Activated naive CD4-positive, alpha-beta T cell treated with anti-CD3 and anti-CD28 coated beads, Interleukin-2, amount 50 U/mL, for 16 hours (primary cell): ENCODE measurements at regions not wholly inside any gene's neighbourhood (a gene's known extent, or its start where the extent isn't known, plus 50 kb on each side); places are given as distances from the start of the nearest gene placed in this dataset.
"Not testable (repeated sequence)": the region's sequence is repeated elsewhere in the genome, so short reads cannot be mapped to it uniquely, and the experiment has no call there.

ENCODE experiments used
- DNase-seq: peaks from one replicate; pipeline ENCODE4 v3.0.0-alpha.2; 2020

GRCh38 chr15:57883701-57884100, 177.2 kb downstream of the POLR2M start:
- no peak for DNase-seq

GRCh38 chr15:57884936-57885335, 178.4 kb downstream of the POLR2M start:
- no peak for DNase-seq

GRCh38 chr15:57885435-57885834, 178.9 kb downstream of the POLR2M start:
- no peak for DNase-seq

GRCh38 chr15:57887825-57888224, 177.7 kb downstream of the ALDH1A2 start:
- DNase-seq: no peak

GRCh38 chr15:57890351-57890750, 175.2 kb downstream of the ALDH1A2 start:
- no peak for DNase-seq

GRCh38 chr15:57890878-57891277, 174.6 kb downstream of the ALDH1A2 start:
- DNase-seq: no peak

- no peak for DNase-seq
These were observed 173.3 kb downstream of the ALDH1A2 start for GRCh38 chr15:57892181-57892580.

- DNase-seq: no peak
These were observed 172.5 kb downstream of the ALDH1A2 start for GRCh38 chr15:57893040-57893439.

- DNase-seq: no peak
These were observed 170.2 kb downstream of the ALDH1A2 start for GRCh38 chr15:57895291-57895690.

- DNase-seq: no peak
These were observed 169.4 kb downstream of the ALDH1A2 start for GRCh38 chr15:57896114-57896513.

- not testable (repeated sequence) for DNase-seq
These were observed 168.6 kb downstream of the ALDH1A2 start for GRCh38 chr15:57896899-57897298.

GRCh38 chr15:57897870-57898269, 167.6 kb downstream of the ALDH1A2 start:
- no peak for DNase-seq

GRCh38 chr15:57902155-57902554, 163.4 kb downstream of the ALDH1A2 start:
- DNase-seq: no peak
